CD8-positive, alpha-beta memory T cell (primary cell): ENCODE measurements at regions not wholly inside any gene's neighbourhood (a gene's known extent, or its start where the extent isn't known, plus 50 kb on each side); places are given as distances from the start of the nearest gene placed in this dataset.

ENCODE experiments used
- CTCF ChIA-PET: fragments of 350-600 bp; sonication (Branson Sonifier 250); formaldehyde crosslinking; loops from one replicate; lab custom pipeline; 2021; ENCODE audit warnings: antibody characterized with exemption; lab: Charles Lee
- POLR2A ChIA-PET: fragments of 350-600 bp; sonication (Branson Sonifier 250); formaldehyde crosslinking; loops from one replicate; lab custom pipeline; 2021; ENCODE audit warnings: antibody characterized with exemption; lab: Charles Lee
- DNase-seq, 5 donors: peaks; one replicate each; pipeline versions ENCODE4 v3.0.0 to v3.0.0-alpha.2; 2020 to 2022; ENCODE audit warnings: mixed read lengths in 1 of 5
- H3K27ac ChIP-seq: one replicate; pipeline ENCODE4 v1.7.0; 2013; ENCODE audit warnings: low read depth, mild to moderate bottlenecking, low read length, moderate library complexity
- H3K27me3 ChIP-seq: 2 replicates; pipeline ENCODE4 v1.7.0; 2013; ENCODE audit warnings: low read length, mild to moderate bottlenecking; ENCODE audit not compliant: insufficient read depth, poor library complexity, severe bottlenecking
- H3K36me3 ChIP-seq: 2 replicates; pipeline ENCODE4 v1.7.0; 2013; ENCODE audit warnings: mild to moderate bottlenecking, low read length, moderate library complexity; ENCODE audit not compliant: insufficient read depth
- H3K4me1 ChIP-seq: 2 replicates; pipeline ENCODE4 v1.7.0; 2013; ENCODE audit warnings: mild to moderate bottlenecking, low read length, moderate library complexity; ENCODE audit not compliant: insufficient read depth
- H3K4me3 ChIP-seq: 2 replicates; pipeline ENCODE4 v1.7.0; 2013; ENCODE audit warnings: mild to moderate bottlenecking, low read length
- H3K9me3 ChIP-seq: 2 replicates; pipeline ENCODE4 v1.7.0; 2013; ENCODE audit warnings: mild to moderate bottlenecking, low read length
- H3K27ac Mint-ChIP-seq, 8 donors: one replicate each; pipeline ENCODE4 v1.8.0; 2020 to 2021; ENCODE audit warnings: mixed read lengths in 8 of 8, mild to moderate bottlenecking in 6 of 8, inconsistent platforms in 3 of 8, moderate library complexity in 3 of 8
- H3K27me3 Mint-ChIP-seq, 2 donors: one replicate each; pipeline ENCODE4 v1.8.0; 2020 to 2021; ENCODE audit warnings: mixed read lengths in 2 of 2, mild to moderate bottlenecking in 1 of 2, moderate library complexity in 1 of 2
- H3K36me3 Mint-ChIP-seq, 3 donors: one replicate each; pipeline ENCODE4 v1.8.0; 2020 to 2021; ENCODE audit warnings: mixed read lengths in 3 of 3, inconsistent platforms in 1 of 3, mild to moderate bottlenecking in 1 of 3
- H3K4me1 Mint-ChIP-seq, 3 donors: one replicate each; pipeline ENCODE4 v1.8.0; 2020 to 2021; ENCODE audit warnings: mixed read lengths in 3 of 3, inconsistent platforms in 1 of 3, mild to moderate bottlenecking in 1 of 3
- H3K4me3 Mint-ChIP-seq, 7 donors: one replicate each; pipeline ENCODE4 v1.8.0; 2020 to 2021; ENCODE audit warnings: mixed read lengths in 7 of 7, mild to moderate bottlenecking in 6 of 7, moderate library complexity in 4 of 7, inconsistent platforms in 2 of 7
- H3K9me3 Mint-ChIP-seq, 5 donors: one replicate each; pipeline ENCODE4 v1.8.0; 2020 to 2022; ENCODE audit warnings: mixed read lengths in 5 of 5, mild to moderate bottlenecking in 3 of 5, moderate library complexity in 2 of 5, inconsistent platforms in 1 of 5

DNA sequence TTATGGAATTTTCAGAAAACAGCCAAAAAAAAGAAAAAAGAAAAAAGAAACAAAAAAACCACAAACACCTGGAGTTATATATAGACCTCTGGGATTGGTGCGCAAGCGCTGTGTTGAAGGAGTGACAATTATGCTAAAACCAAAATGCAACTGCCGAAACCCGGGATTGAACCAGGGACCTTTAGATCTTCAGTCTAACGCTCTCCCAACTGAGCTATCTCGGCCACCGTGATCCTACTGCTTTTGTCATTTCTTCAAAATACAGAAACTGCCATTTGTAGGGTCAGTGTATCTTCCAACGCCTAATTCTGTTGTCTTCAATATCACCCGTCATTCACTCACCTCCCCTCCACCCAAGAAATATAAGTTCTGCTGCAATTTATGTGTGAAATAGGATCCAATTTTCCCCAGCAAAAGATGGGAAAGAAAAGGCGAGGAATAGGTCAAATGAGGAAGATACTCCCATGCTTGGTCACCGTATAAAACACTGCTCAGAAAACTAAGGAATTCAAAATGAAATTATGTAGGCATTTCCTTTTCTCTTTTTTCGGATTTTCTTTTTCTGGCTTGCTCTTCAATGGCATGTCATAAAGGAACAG lies 116.0 kb downstream of the TRIM27 start:
- peaks cover 86 to 95% of the 10 kb centered on the region in 2 donors for H3K27me3 Mint-ChIP-seq
- H3K4me1 Mint-ChIP-seq: peaks cover 4 to 6% (median 4%) of the 10 kb centered on the region in 3 donors
- no peak overlapping the region for H3K4me3 ChIP-seq
- POLR2A ChIA-PET: no interaction called here
- peaks cover 27 to 51% (median 45%) of the 10 kb centered on the region in 5 donors for H3K9me3 Mint-ChIP-seq
- CTCF ChIA-PET: no interaction called here
- no peaks in the 10 kb centered on the region for H3K36me3 ChIP-seq
- no peaks in the 10 kb centered on the region for H3K36me3 Mint-ChIP-seq
- no peaks in the 10 kb centered on the region for H3K9me3 ChIP-seq
- peak overlapping the region; percentile 44 for H3K27ac ChIP-seq
- H3K4me1 ChIP-seq: no peaks in the 10 kb centered on the region
- peak overlapping the region in 1 of 7 donors; percentile 68 for H3K4me3 Mint-ChIP-seq
- DNase-seq: no peak
- H3K27ac Mint-ChIP-seq: peak overlapping the region in 2 of 8 donors; percentile 24 to 34
- peaks cover 59% of the 10 kb centered on the region for H3K27me3 ChIP-seq

DNA sequence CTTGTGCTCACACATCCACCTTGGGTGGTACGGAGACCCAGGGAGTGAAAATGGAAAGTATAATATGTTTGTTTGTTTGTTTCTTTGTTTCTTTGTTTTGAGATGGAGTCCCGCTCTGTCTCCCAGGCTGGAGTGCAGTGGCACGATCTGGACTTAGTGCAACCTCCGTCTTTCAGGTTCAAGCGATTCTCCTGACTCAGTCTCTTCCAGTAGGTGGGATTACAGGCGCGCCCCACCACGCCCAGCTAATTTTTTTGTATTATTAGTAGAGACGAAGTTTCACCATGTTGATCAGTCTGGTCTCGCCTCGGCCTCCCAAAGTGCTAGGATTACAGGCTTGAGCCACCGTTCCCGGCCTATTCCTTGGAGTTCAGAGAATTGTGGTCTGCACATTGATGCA lies 115.4 kb downstream of the TRIM27 start:
- Histone ChIP-seq H3K27ac (peak overlapping the region; percentile 44), H3K4me1 (no peaks in the 10 kb centered on the region), H3K9me3 (no peaks in the 10 kb centered on the region), H3K36me3 (no peaks in the 10 kb centered on the region), H3K4me3 (no peak overlapping the region), H3K27me3 (peaks cover 59% of the 10 kb centered on the region)
- Mint-ChIP-seq H3K36me3 (no peaks in the 10 kb centered on the region), H3K4me1 (peaks cover 0 to 8% (median 0%) of the 10 kb centered on the region in 3 donors), H3K27me3 (peaks cover 87 to 95% of the 10 kb centered on the region in 2 donors), H3K27ac (peak overlapping the region in 2 of 8 donors; percentile 27 to 51), H3K9me3 (peaks cover 27 to 57% (median 50%) of the 10 kb centered on the region in 5 donors), H3K4me3 (no peak overlapping the region)
- no peak for DNase-seq
- POLR2A ChIA-PET: no interaction called here
- CTCF ChIA-PET: no interaction called here

DNA sequence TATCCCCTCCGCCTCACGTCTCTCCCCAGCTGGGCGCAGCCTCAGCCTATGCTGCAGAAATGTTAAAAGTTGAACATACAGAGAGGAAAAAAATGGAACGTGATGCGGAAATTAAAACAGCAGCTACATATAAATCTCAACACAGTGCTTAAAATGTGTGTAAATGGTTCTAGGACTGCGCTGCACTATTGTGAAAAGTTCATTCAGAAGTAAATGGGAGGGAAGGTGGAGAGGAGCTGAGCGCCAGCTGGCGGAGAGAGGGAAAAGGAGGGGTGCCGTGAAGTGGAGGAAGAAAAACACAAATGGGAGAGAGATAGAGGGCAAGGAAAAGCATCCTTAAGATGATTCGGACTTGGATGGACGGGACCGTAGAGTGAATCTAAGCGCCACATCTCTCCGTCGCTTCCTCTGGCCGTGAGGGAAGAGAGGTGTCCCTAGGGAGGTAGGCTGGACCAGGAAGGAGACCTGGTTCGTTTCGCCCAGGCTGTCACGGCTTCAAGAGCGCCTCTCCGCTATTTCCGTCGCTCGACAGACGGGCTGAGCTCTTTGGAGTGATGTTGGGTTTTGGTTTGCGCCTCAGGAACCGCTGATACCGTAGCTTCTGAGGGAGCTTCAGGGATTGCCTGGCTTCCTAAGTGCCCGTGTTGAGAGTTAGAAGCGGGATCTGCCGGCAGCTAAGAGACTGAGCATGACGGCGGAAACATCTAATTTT lies 113.7 kb downstream of the TRIM27 start:
- H3K36me3 Mint-ChIP-seq: peaks cover 0 to 4% (median 2%) of the 10 kb centered on the region in 3 donors
- H3K27me3 ChIP-seq: peaks cover 74% of the 10 kb centered on the region
- POLR2A ChIA-PET: no interaction called here

DNA sequence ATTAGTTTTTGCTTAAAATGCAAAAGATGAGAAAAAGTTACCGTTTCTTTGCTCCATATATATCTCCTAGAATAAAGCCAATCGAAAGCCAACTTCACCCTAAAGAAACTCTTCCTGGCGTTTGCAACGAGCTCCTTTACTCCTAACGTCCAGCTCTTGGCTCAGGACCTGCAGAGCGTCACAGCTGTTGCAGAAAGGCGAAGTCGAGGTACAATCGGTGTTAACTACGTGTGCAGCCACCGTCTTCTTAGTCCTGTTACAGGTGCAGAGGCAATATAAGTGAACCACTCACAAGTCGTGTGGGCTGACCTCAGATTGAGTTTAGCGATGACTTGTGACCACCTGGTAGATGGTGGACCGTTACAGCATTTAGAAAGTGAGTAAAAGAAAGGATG lies 113.1 kb downstream of the TRIM27 start:
- peaks cover 96 to 99% of the 10 kb centered on the region in 2 donors for H3K27me3 Mint-ChIP-seq
- peak overlapping the region in 3 of 8 donors; percentile 23 to 53 (median 29) for H3K27ac Mint-ChIP-seq
- peaks cover 0 to 17% (median 10%) of the 10 kb centered on the region in 3 donors for H3K4me1 Mint-ChIP-seq
- POLR2A ChIA-PET: no interaction called here
- CTCF ChIA-PET: no interaction called here
- Histone ChIP-seq H3K9me3 (no peaks in the 10 kb centered on the region), H3K36me3 (no peaks in the 10 kb centered on the region), H3K27me3 (peaks cover 77% of the 10 kb centered on the region), H3K27ac (no peak overlapping the region), H3K4me1 (no peaks in the 10 kb centered on the region), H3K4me3 (no peak overlapping the region)
- peak overlapping the region in 2 of 7 donors; percentile 15 to 35 for H3K4me3 Mint-ChIP-seq
- H3K9me3 Mint-ChIP-seq: peaks cover 27 to 65% (median 59%) of the 10 kb centered on the region in 5 donors
- H3K36me3 Mint-ChIP-seq: peaks cover 0 to 4% (median 2%) of the 10 kb centered on the region in 3 donors
- no peak for DNase-seq

More for the DNA sequence above, 113.7 kb downstream of the TRIM27 start:
- CTCF ChIA-PET: no interaction called here
- peak overlapping the region in 4 of 7 donors; percentile 5 to 35 (median 14) for H3K4me3 Mint-ChIP-seq
- H3K9me3 Mint-ChIP-seq: peaks cover 27 to 63% (median 59%) of the 10 kb centered on the region in 5 donors
- H3K4me1 ChIP-seq: no peaks in the 10 kb centered on the region
- peak overlapping the region in 4 of 8 donors; percentile 7 to 53 (median 40) for H3K27ac Mint-ChIP-seq
- DNase-seq: no peak
- H3K9me3 ChIP-seq: no peaks in the 10 kb centered on the region
- H3K4me3 ChIP-seq: no peak overlapping the region
- H3K36me3 ChIP-seq: no peaks in the 10 kb centered on the region
- no peak overlapping the region for H3K27ac ChIP-seq
- peaks cover 0 to 17% (median 10%) of the 10 kb centered on the region in 3 donors for H3K4me1 Mint-ChIP-seq
- peaks cover 91 to 95% of the 10 kb centered on the region in 2 donors for H3K27me3 Mint-ChIP-seq

DNA sequence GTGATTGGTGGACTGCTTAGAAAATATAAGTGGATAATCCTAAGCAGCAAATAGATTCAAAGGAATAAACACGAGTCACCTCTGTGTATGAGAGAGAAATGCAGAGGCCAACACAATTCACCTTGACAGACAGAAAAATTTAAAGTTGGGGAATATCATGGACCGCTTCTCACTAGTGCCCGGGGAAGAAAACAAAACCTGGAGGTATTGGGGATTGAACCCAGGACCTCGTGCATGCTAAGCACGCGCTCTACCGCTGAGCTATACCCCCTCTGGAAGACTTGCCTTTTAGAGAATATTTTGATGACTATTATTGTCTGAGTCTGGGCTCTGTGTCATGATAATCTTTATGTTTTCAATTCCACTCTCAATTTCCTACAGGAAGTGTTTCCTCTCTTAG lies 111.9 kb downstream of the TRIM27 start:
- ChIA-PET POLR2A (no interaction called here), CTCF (interaction anchor here (0.6 to 1.2 kb wide), 2 partner anchors 22 to 839 kb away, joined by 3 to 4 read pairs; no protein-coding TSS in a partner anchor)
- Mint-ChIP-seq H3K9me3 (peaks cover 27 to 64% (median 62%) of the 10 kb centered on the region in 5 donors), H3K36me3 (peaks cover 0 to 4% (median 2%) of the 10 kb centered on the region in 3 donors), H3K4me3 (peak overlapping the region in 3 of 7 donors; percentile 27 to 61 (median 29)), H3K27me3 (peaks cover 97 to 99% of the 10 kb centered on the region in 2 donors), H3K27ac (peak overlapping the region in 2 of 8 donors; percentile 51 to 53), H3K4me1 (peaks cover 0 to 17% (median 10%) of the 10 kb centered on the region in 3 donors)
- Histone ChIP-seq H3K9me3 (no peaks in the 10 kb centered on the region), H3K4me1 (no peaks in the 10 kb centered on the region), H3K27ac (no peak overlapping the region), H3K27me3 (peaks cover 88% of the 10 kb centered on the region), H3K4me3 (no peak overlapping the region), H3K36me3 (no peaks in the 10 kb centered on the region)
- DNase-seq: no peak

DNA sequence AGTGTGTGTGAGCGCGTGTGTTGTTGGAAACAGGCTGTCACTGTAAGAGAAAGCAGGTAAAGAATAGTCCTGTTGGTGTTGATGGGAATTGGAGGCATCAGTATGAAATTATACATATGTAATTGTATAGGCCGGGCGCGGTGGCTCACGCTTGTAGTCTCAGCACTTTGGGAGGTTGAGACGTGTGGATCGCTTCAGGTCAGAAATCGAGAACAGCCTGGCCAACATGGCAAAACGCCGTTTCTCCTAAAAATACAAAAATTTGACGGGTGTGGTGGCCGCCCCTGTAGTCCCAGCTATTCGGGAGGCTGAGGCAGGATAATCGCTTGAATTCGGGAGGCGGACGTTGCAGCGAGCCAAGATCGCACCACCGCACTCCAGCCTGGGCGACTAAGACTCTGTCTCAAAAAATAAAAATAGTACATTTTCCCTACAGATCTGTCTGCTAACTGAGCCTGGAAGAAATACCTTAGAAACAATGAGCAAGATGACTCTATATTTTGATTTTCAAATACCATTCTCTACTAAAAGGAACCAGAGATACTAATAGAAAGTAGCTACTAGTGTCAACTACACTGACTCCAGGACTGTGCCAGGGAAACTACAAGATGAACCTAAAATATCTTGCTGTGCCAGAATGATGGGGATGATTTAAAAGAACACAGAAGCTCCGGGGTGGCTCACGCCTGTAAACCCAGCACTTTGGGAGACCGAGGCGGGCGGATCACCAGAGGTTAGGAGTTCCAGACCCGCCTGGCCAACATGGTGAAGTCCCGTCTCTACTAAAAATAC lies 110.8 kb downstream of the TRIM27 start:
- H3K36me3 Mint-ChIP-seq: peaks cover 0 to 4% (median 2%) of the 10 kb centered on the region in 3 donors
- peak overlapping the region in 3 of 8 donors; percentile 17 to 55 (median 34) for H3K27ac Mint-ChIP-seq

DNA sequence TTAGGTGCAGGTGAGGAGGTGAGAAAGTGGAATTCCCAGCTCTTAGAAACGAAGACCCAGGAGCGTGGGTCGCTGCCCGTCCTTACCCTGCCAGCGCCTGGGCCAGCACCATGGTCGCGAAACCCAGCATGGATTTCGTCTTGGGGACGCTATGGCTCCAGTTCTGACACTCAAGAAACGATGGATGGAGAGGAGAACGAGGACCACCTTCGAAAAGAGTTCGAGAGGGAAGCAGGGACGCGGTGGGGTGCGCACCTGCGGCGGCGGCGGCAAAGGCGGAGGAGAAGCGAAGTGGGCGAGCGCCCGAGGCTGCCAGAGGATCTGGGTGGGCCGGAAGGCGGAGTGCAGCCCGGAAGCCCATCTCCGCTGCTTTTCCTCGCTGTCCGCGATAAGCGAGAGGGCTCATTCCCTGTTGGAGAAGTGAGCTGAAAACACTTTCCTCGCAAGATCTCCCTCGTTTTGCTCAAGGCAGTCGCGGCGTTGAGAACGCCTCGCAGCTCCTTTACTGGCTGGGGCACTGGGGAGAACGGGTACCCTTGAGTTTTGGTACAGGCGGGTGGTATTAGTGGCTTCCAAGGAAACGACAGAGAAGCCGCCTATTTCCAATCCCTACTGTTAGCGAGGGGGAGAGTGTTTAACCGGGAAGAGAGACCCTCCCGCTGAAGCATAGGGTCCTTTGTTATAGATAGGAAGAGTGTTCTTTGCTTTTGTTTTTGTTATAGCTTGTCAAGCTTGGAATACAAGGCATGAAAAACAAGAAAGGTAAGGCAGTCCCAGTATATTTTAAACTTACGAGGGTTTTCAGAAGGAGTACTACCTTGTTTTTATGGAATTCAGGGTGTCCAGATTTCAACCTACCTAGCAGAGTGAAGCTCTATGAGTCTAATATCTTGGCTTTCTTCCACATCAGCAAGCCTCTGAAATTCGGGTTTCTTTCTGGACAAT lies 109.5 kb downstream of the TRIM27 start:
- Mint-ChIP-seq H3K27ac (peak overlapping the region in 2 of 8 donors; percentile 30 to 61), H3K36me3 (peaks cover 0 to 4% (median 2%) of the 10 kb centered on the region in 3 donors), H3K27me3 (peaks cover 98 to 99% of the 10 kb centered on the region in 2 donors), H3K4me3 (peak overlapping the region in 4 of 7 donors; percentile 10 to 76 (median 45)), H3K4me1 (peaks cover 5 to 13% (median 10%) of the 10 kb centered on the region in 3 donors), H3K9me3 (peaks cover 16 to 56% (median 48%) of the 10 kb centered on the region in 5 donors)
- peaks cover 86% of the 10 kb centered on the region for H3K27me3 ChIP-seq
- H3K4me1 ChIP-seq: no peaks in the 10 kb centered on the region
- H3K4me3 ChIP-seq: no peak overlapping the region
- H3K36me3 ChIP-seq: no peaks in the 10 kb centered on the region
- DNase-seq: no peak
- H3K9me3 ChIP-seq: no peaks in the 10 kb centered on the region
- ChIA-PET CTCF (no interaction called here), POLR2A (no interaction called here)
- no peak overlapping the region for H3K27ac ChIP-seq

More for the DNA sequence above, 110.8 kb downstream of the TRIM27 start:
- Mint-ChIP-seq H3K4me1 (peaks cover 5 to 14% (median 10%) of the 10 kb centered on the region in 3 donors), H3K4me3 (peak overlapping the region in 2 of 7 donors; percentile 27 to 31), H3K27me3 (peaks cover 97 to 99% of the 10 kb centered on the region in 2 donors), H3K9me3 (peaks cover 18 to 62% (median 56%) of the 10 kb centered on the region in 5 donors)
- Histone ChIP-seq H3K9me3 (no peaks in the 10 kb centered on the region), H3K4me3 (no peak overlapping the region), H3K27ac (no peak overlapping the region), H3K36me3 (no peaks in the 10 kb centered on the region), H3K4me1 (no peaks in the 10 kb centered on the region), H3K27me3 (peaks cover 91% of the 10 kb centered on the region)
- ChIA-PET POLR2A (no interaction called here), CTCF (interaction anchor here (0.6 to 1.2 kb wide), 2 partner anchors 23 to 838 kb away, joined by 3 to 4 read pairs; no protein-coding TSS in a partner anchor)
- no peak for DNase-seq
